K562 (cell line): ENCODE measurements at regions not wholly inside any gene's neighbourhood (a gene's known extent, or its start where the extent isn't known, plus 50 kb on each side); places are given as distances from the start of the nearest gene placed in this dataset.

Experiments used
- ATAC-seq: fragments of 200-7000 bp; cut with Tn5 transposase; 3 replicates; pipeline ENCODE4 v1.9.1; 2020; ENCODE audit warnings: moderate library complexity
- BruUV-seq: library from RNA; stranded (reverse); fragments of 400-500 nt; replicated peaks from 2 replicates; lab custom pipeline; 2021; lab: Mats Ljungman, UMichigan
- CTCF ChIA-PET: fragments of 300-600 bp; formaldehyde crosslinking; extraction: SDS; loops from one replicate; lab custom pipeline; 2021; ENCODE audit warnings: low intra/inter-chr PET ratio; lab: Yijun Ruan, JAX
- POLR2A ChIA-PET: fragments of 300-600, 350-650 bp; sonication (Branson Sonifier 250); formaldehyde crosslinking; extraction: SDS; loops from one replicate; lab custom pipeline; 2021; ENCODE audit warnings: antibody characterized with exemption, inconsistent platforms; lab: Yijun Ruan, JAX
- DNase-seq, 4 experiments: peaks; one replicate each; pipeline versions ENCODE4 v3.0.0 to v3.0.0-alpha.2; 2011 to 2018; ENCODE audit warnings: low spot score in 3 of 4, mixed read lengths in 3 of 4; ENCODE audit errors: extremely low read depth in 1 of 4
- FAIRE-seq: peaks from 2 replicates; lab custom pipeline; 2011; peaks lifted over from hg19 to GRCh38; lab: Jason Lieb, UNC
- H2AFZ ChIP-seq: 2 replicates; pipeline ENCODE4 v1.6.0; 2011; ENCODE audit warnings: low read depth, low read length, control low read depth, inconsistent platforms
- H3K27ac ChIP-seq: fragments of 200-600 bp; 3 replicates; pipeline ENCODE4 v1.8.0; 2011; ENCODE audit warnings: low read depth, mild to moderate bottlenecking, control low read depth, inconsistent platforms, low read length, moderate library complexity, mixed read lengths; ENCODE audit errors: extremely low read depth
- H3K27me3 ChIP-seq, 2 experiments: fragments of 300-600 bp in 1 of 2; 2 replicates in 1 of 2; 3 replicates in 1 of 2; pipeline versions ENCODE4 v1.6.0 to v1.8.0; 2011; ENCODE audit warnings: inconsistent platforms in 2 of 2, low read length in 2 of 2, mild to moderate bottlenecking in 1 of 2, mixed read lengths in 1 of 2, moderate library complexity in 1 of 2; ENCODE audit not compliant: control insufficient read depth in 2 of 2, insufficient read depth in 2 of 2
- H3K36me3 ChIP-seq: fragments of 300-600 bp; 3 replicates; pipeline ENCODE4 v1.8.0; 2011; ENCODE audit warnings: mild to moderate bottlenecking, low read length, inconsistent platforms; ENCODE audit not compliant: control insufficient read depth, insufficient read depth
- H3K4me1 ChIP-seq, 2 experiments: fragments of 200-600 bp in 1 of 2; replicated peaks in 1 of 2; 2 replicates in 1 of 2; 3 replicates in 1 of 2; pipeline versions ENCODE4 v1.5.1 to v1.8.0; 2011; ENCODE audit warnings: inconsistent platforms in 2 of 2, low read length in 2 of 2, mild to moderate bottlenecking in 1 of 2, mixed read lengths in 1 of 2, moderate library complexity in 1 of 2; ENCODE audit not compliant: control insufficient read depth in 2 of 2, insufficient read depth in 2 of 2
- H3K4me2 ChIP-seq: 2 replicates; pipeline ENCODE4 v1.6.1; 2011; ENCODE audit warnings: low read length, control low read depth, inconsistent platforms, mixed read lengths; ENCODE audit not compliant: insufficient read depth
- H3K4me3 ChIP-seq: fragments of 200-600 bp; sonication (generic), shearing (Covaris generic); 2 replicates; pipeline ENCODE4 v1.5.1; 2016; ENCODE audit warnings: control low read depth, inconsistent platforms
- H3K79me2 ChIP-seq: fragments of 200-600 bp; 3 replicates; pipeline ENCODE4 v1.8.0; 2011; ENCODE audit warnings: low read length, inconsistent platforms; ENCODE audit not compliant: control insufficient read depth, insufficient read depth
- H3K9ac ChIP-seq, 2 experiments: 2 replicates each; pipeline versions ENCODE4 v1.6.0 to v1.6.1; 2011; ENCODE audit warnings: low read depth in 2 of 2, low read length in 2 of 2, control low read depth in 1 of 2, inconsistent platforms in 1 of 2, mild to moderate bottlenecking in 1 of 2, mixed read lengths in 1 of 2; ENCODE audit not compliant: insufficient read depth in 1 of 2
- H3K9me1 ChIP-seq: one replicate; pipeline ENCODE4 v1.6.0; 2011; ENCODE audit warnings: inconsistent platforms, mild to moderate bottlenecking, low read length, moderate library complexity; ENCODE audit not compliant: control insufficient read depth, insufficient read depth
- H3K9me3 ChIP-seq: replicated peaks from 2 replicates; pipeline ENCODE4 v1.5.1; 2011; ENCODE audit warnings: low read depth, low read length, inconsistent platforms; ENCODE audit not compliant: control insufficient read depth, insufficient read depth
- H4K20me1 ChIP-seq: replicated peaks from 2 replicates; pipeline ENCODE4 v1.6.1; 2011; ENCODE audit warnings: low read length, inconsistent platforms, mixed read lengths; ENCODE audit not compliant: control insufficient read depth, insufficient read depth
- ARID1B ChIP-seq: fragments of 450-650 bp; IDR thresholded peaks from 2 replicates; pipeline ENCODE4 v1.6.1; 2016; ENCODE audit warnings: antibody characterized with exemption, mild to moderate bottlenecking, inconsistent platforms
- L3MBTL2 ChIP-seq: fragments of 450-650 bp; IDR thresholded peaks from 2 replicates; pipeline ENCODE4 v1.6.1; 2016; ENCODE audit warnings: mild to moderate bottlenecking, moderate library complexity
- NCOA1 ChIP-seq: fragments of 450-650 bp; IDR thresholded peaks from 2 replicates; pipeline ENCODE4 v1.6.1; 2016; ENCODE audit warnings: low read depth
- NR4A1 ChIP-seq, 2 experiments: fragments of 250-450 bp in 1 of 2; fragments of 450-650 bp in 1 of 2; sonication (Bioruptor Pico) in 1 of 2; IDR thresholded peaks; 2 replicates each; pipeline versions ENCODE4 v1.4.0 to v1.6.1; 2016 to 2020; ENCODE audit warnings: mild to moderate bottlenecking in 2 of 2, missing compliant biosample characterization in 1 of 2, missing genetic modification characterization in 1 of 2, moderate library complexity in 1 of 2
- RAD21 ChIP-seq, 2 experiments: fragments of 250-450 bp in 1 of 2; fragments of 450-650 bp in 1 of 2; sonication (Bioruptor Pico) in 1 of 2; formaldehyde crosslinking in 1 of 2; IDR thresholded peaks in 1 of 2; conservative IDR thresholded peaks in 1 of 2; 2 replicates each; pipeline versions ENCODE4 v1.4.0 to v1.8.0; 2020 to 2022; ENCODE audit warnings: mild to moderate bottlenecking in 2 of 2, moderate library complexity in 1 of 2
- RFX1 ChIP-seq: fragments of 450-650 bp; IDR thresholded peaks from 2 replicates; pipeline ENCODE4 v1.6.1; 2016; ENCODE audit warnings: mild to moderate bottlenecking, moderate library complexity
- SIRT6 ChIP-seq: IDR thresholded peaks from one replicate; pipeline ENCODE4 v1.6.1; 2012; ENCODE audit warnings: low read depth, mild to moderate bottlenecking, control low read depth, inconsistent platforms, low read length, moderate library complexity
- SMC3 ChIP-seq: conservative IDR thresholded peaks from 2 replicates; pipeline ENCODE4 v1.6.1; 2011; ENCODE audit warnings: low read depth, low read length, improper control_type of control experiment; ENCODE audit not compliant: insufficient read depth
- SNIP1 ChIP-seq: fragments of 450-650 bp; IDR thresholded peaks from 2 replicates; pipeline ENCODE4 v1.7.1; 2017; ENCODE audit warnings: low read depth, mild to moderate bottlenecking
- SPI1 ChIP-seq: IDR thresholded peaks from 2 replicates; pipeline ENCODE4 v1.6.1; 2011; ENCODE audit warnings: low read depth, low read length, control low read depth, borderline replicate concordance
- TAL1 ChIP-seq: fragments of 450-650 bp; IDR thresholded peaks from 2 replicates; pipeline ENCODE4 v1.6.1; 2016; ENCODE audit warnings: mild to moderate bottlenecking
- TCF7 ChIP-seq: sonication (generic); IDR thresholded peaks from 2 replicates; pipeline ENCODE4 v1.6.1; 2016; ENCODE audit warnings: antibody characterized with exemption, borderline replicate concordance
- WGBS: fragments of 100-300 bp; shearing (Covaris generic); methylation state at CpG from one replicate; pipeline ENCODE4 v1.1.6; 2016; ENCODE audit warnings: low coverage, mixed read lengths; ENCODE audit not compliant: insufficient coverage; ENCODE audit errors: missing lambda C conversion rate; 5-methylcytosine and 5-hydroxymethylcytosine counted together
- in situ Hi-C: fragments of 300-500 bp; cut with MboI; formaldehyde crosslinking; loops from 4 replicates; pipeline ENCODE4 v1.15.0; 2018; ENCODE audit warnings: inconsistent platforms, mixed read lengths
- intact Hi-C: fragments of 100-400 bp; cut with micrococcal nuclease; formaldehyde crosslinking; loops from 2 replicates; pipeline ENCODE4 v1.14.2; 2022
- TF ChIP-seq, protein P1 (sequence below): conservative IDR thresholded peaks from 2 replicates; pipeline ENCODE4 v1.6.1; 2011; ENCODE audit warnings: low read depth, mild to moderate bottlenecking, low read length; ENCODE audit not compliant: control insufficient read depth
- TF ChIP-seq, protein P2 (sequence below): fragments of 250-450 bp; sonication (Bioruptor Pico); IDR thresholded peaks from 2 replicates; pipeline ENCODE4 v1.5.0; 2021
- TF ChIP-seq, protein P3 (sequence below), 3 experiments: IDR thresholded peaks in 2 of 3; conservative IDR thresholded peaks in 1 of 3; 2 replicates each; pipeline ENCODE4 v1.5.1; 2011 to 2012; ENCODE audit warnings: low read length in 3 of 3, mild to moderate bottlenecking in 3 of 3, control low read depth in 2 of 3, improper control_type of control experiment in 1 of 3, inconsistent platforms in 1 of 3, low read depth in 1 of 3, mixed read lengths in 1 of 3, moderate library complexity in 1 of 3; ENCODE audit not compliant: insufficient read depth in 2 of 3

DNA sequence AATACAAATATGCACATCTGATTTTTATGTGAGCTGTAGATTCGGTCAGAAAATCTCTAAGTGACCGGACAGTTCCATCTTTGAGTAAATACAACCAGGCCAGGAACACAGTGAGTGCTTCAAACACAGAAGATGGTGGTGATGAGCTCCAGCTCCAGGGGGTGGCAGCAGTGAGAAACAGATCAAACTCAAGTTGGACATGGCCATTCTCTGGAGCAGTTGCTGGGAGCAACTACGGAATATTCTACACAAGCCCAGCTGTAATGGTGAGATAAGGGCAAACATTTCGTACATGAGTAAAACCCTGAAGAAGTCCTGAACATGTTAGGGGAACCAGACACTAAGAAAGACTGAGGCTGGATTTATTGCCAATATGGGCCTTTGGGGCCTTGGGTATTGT is 100.7 kb downstream of the BARHL2 start (continued):
- TF ChIP-seq RFX1 (peak; percentile 74), SMC3 (peak; percentile 45; the same call in 1 of the 2 replicates), TCF7 (no peak), NCOA1 (no peak), SPI1 (no peak), ARID1B (peak; percentile 45; the same call in 1 of the 2 replicates)
- TF ChIP-seq, protein P1, sequence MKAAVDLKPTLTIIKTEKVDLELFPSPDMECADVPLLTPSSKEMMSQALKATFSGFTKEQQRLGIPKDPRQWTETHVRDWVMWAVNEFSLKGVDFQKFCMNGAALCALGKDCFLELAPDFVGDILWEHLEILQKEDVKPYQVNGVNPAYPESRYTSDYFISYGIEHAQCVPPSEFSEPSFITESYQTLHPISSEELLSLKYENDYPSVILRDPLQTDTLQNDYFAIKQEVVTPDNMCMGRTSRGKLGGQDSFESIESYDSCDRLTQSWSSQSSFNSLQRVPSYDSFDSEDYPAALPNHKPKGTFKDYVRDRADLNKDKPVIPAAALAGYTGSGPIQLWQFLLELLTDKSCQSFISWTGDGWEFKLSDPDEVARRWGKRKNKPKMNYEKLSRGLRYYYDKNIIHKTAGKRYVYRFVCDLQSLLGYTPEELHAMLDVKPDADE = no peak

DNA sequence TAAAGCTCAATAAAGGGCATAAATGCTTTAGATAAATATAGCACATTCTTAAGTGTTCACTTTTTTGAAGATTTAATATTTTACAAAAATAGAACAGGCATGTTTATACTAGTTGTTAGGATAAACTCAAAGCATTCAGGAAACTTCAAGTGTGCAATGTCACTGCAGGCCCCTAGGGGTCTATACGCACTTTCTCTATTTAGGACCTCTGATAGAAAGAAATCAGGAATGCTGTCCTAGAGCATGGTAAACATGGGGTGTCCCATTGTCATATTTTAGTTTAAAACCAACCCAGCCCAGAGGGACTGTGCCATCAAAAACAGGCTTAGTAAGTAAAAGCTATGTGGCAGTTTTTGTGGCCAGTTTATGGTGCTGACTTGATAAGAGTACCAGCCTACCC is 102.2 kb downstream of the BARHL2 start:
- ChIA-PET CTCF (no interaction called here), POLR2A (interaction anchor here (0.7 kb wide), 1 partner anchor 9 kb away, joined by 3 read pairs; no protein-coding TSS in a partner anchor)
- no peak overlapping the region for H3K9ac ChIP-seq
- TF ChIP-seq RAD21 (CRISPR knock-in tag; conservative IDR thresholded peaks at IDR 0.05 in 1 of 2, IDR thresholded peaks at IDR 0.05 in 1 of 2) (peak in 1 of 2 experiments; percentile 25; a peak in 1 of 4 replicates), SIRT6 (no peak), L3MBTL2 (no peak), NR4A1 (CRISPR knock-in tag; IDR thresholded peaks at IDR 0.05) (no peak), NR4A1 (tag; IDR thresholded peaks at IDR 0.05) (no peak), SNIP1 (no peak), TAL1 (no peak)
- TF ChIP-seq, protein P2, sequence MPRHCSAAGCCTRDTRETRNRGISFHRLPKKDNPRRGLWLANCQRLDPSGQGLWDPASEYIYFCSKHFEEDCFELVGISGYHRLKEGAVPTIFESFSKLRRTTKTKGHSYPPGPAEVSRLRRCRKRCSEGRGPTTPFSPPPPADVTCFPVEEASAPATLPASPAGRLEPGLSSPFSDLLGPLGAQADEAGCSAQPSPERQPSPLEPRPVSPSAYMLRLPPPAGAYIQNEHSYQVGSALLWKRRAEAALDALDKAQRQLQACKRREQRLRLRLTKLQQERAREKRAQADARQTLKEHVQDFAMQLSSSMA (CRISPR knock-in tag) = no peak
- TF ChIP-seq, protein P3, sequence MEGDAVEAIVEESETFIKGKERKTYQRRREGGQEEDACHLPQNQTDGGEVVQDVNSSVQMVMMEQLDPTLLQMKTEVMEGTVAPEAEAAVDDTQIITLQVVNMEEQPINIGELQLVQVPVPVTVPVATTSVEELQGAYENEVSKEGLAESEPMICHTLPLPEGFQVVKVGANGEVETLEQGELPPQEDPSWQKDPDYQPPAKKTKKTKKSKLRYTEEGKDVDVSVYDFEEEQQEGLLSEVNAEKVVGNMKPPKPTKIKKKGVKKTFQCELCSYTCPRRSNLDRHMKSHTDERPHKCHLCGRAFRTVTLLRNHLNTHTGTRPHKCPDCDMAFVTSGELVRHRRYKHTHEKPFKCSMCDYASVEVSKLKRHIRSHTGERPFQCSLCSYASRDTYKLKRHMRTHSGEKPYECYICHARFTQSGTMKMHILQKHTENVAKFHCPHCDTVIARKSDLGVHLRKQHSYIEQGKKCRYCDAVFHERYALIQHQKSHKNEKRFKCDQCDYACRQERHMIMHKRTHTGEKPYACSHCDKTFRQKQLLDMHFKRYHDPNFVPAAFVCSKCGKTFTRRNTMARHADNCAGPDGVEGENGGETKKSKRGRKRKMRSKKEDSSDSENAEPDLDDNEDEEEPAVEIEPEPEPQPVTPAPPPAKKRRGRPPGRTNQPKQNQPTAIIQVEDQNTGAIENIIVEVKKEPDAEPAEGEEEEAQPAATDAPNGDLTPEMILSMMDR (IDR thresholded peaks at IDR 0.05 in 2 of 3, conservative IDR thresholded peaks at IDR 0.05 in 1 of 3; ENCODE audit: insufficient read depth in 2 of 3, low read depth in 1 of 3, low read length in 3 of 3) = peak in 2 of 3 experiments; percentile 40 to 46; a peak in 3 of 6 replicates
- no TSS peak for BruUV-seq
- in situ Hi-C loops = no loop called here
- no peak overlapping the region for H2AFZ ChIP-seq
- FAIRE-seq (no peak), ATAC-seq (peak; percentile 61; the same call in 2 of the 3 replicates), DNase-seq (peak in 3 of 4 experiments; percentile 9 to 23 (median 15))
- H3K4me2 ChIP-seq = no peak overlapping the region
- no peaks in the 10 kb centered on the region for H4K20me1 ChIP-seq
- 0% methylated on average over 1 of the region's 1 CpG for WGBS
- no peaks in the 10 kb centered on the region for H3K36me3 ChIP-seq
- H3K9me1 ChIP-seq = no peaks in the 10 kb centered on the region
- no peaks in the 10 kb centered on the region for H3K4me1 ChIP-seq
- H3K4me3 ChIP-seq = no peak overlapping the region
- no peaks in the 10 kb centered on the region for H3K79me2 ChIP-seq
- intact Hi-C loops = loop anchor here (5.0 kb wide), 2 partner anchors 92 to 347 kb away; no protein-coding TSS in a partner anchor
- H3K27me3 ChIP-seq = no peaks in the 10 kb centered on the region
- H3K9me3 ChIP-seq = no peaks in the 10 kb centered on the region
- H3K27ac ChIP-seq = no peak overlapping the region
